ENCODE measurements at regions not wholly inside any gene's neighbourhood (a gene's known extent, or its start where the extent isn't known, plus 50 kb on each side); places are given as distances from the start of the nearest gene placed in this dataset.
"Not testable (repeated sequence)": the region's sequence is repeated elsewhere in the genome, so short reads cannot be mapped to it uniquely, and the experiment has no call there.

GRCh38 chr12:87394168-87394567 lies 635.0 kb downstream of the C12orf50 start:
- DNase-seq: not testable (repeated sequence)

- no peak for DNase-seq
Observed at GRCh38 chr12:87388376-87388775, 640.8 kb downstream of the C12orf50 start.

- no peak for DNase-seq
Observed at GRCh38 chr12:87385322-87385721, 643.9 kb downstream of the C12orf50 start.

- no peak for DNase-seq
Observed at GRCh38 chr12:87384226-87384625, 645.0 kb downstream of the C12orf50 start.

GRCh38 chr12:87383680-87384079 lies 645.5 kb downstream of the C12orf50 start:
- DNase-seq: no peak

GRCh38 chr12:87382959-87383566 lies 646.1 kb downstream of the C12orf50 start:
- DNase-seq: no peak

GRCh38 chr12:87382436-87382835 lies 646.8 kb downstream of the C12orf50 start:
- DNase-seq: no peak

- no peak for DNase-seq
Observed at GRCh38 chr12:87381742-87382141, 647.5 kb downstream of the C12orf50 start.

- no peak for DNase-seq
Observed at GRCh38 chr12:87378526-87378925, 650.7 kb downstream of the C12orf50 start.

GRCh38 chr12:87376722-87377121 lies 652.5 kb downstream of the C12orf50 start:
- DNase-seq: no peak

- DNase-seq: no peak
Observed at GRCh38 chr12:87369161-87369560, 660.0 kb downstream of the C12orf50 start.

GRCh38 chr12:87368259-87368658 lies 660.9 kb downstream of the C12orf50 start:
- DNase-seq: peak; percentile 92

- peak; percentile 46 for DNase-seq
Observed at GRCh38 chr12:87365423-87365822, 663.8 kb downstream of the C12orf50 start.

GRCh38 chr12:87363497-87364084 lies 665.6 kb downstream of the C12orf50 start:
- no peak for DNase-seq

GRCh38 chr12:87349681-87350080 lies 679.5 kb downstream of the C12orf50 start:
- DNase-seq: no peak

GRCh38 chr12:87348071-87348470 lies 681.1 kb downstream of the C12orf50 start:
- no peak for DNase-seq

- no peak for DNase-seq
Observed at GRCh38 chr12:87344699-87345098, 684.5 kb downstream of the C12orf50 start.

GRCh38 chr12:87338681-87339080 lies 690.5 kb downstream of the C12orf50 start:
- DNase-seq: no peak

GRCh38 chr12:87336814-87337336 lies 692.3 kb downstream of the C12orf50 start:
- DNase-seq: no peak

GRCh38 chr12:87332987-87333726 lies 696.0 kb downstream of the C12orf50 start:
- no peak for DNase-seq

- not testable (repeated sequence) for DNase-seq
Observed at GRCh38 chr12:87330071-87330555, 699.1 kb downstream of the C12orf50 start.

GRCh38 chr12:87329076-87329863 lies 699.9 kb downstream of the C12orf50 start:
- no peak for DNase-seq

GRCh38 chr12:87323369-87323768 lies 705.8 kb downstream of the C12orf50 start:
- DNase-seq: no peak
